ENCODE measurements at regions not wholly inside any gene's neighbourhood (a gene's known extent, or its start where the extent isn't known, plus 50 kb on each side); places are given as distances from the start of the nearest gene placed in this dataset.
A peak's percentile ranks its signal among the peaks of the same experiment; 100 is the strongest.

- DNase-seq: no peak
These were observed 206.8 kb upstream of the ARHGAP24 start for GRCh38 chr4:85268188-85268587.

GRCh38 chr4:85268961-85269360 is 206.0 kb upstream of the ARHGAP24 start:
- DNase-seq: no peak

- DNase-seq: no peak
These were observed 200.0 kb upstream of the ARHGAP24 start for GRCh38 chr4:85274955-85275354.

GRCh38 chr4:85280963-85281362 is 194.0 kb upstream of the ARHGAP24 start:
- no peak for DNase-seq

- DNase-seq: no peak
These were observed 183.7 kb upstream of the ARHGAP24 start for GRCh38 chr4:85291226-85291625.

GRCh38 chr4:85298037-85298436 is 176.9 kb upstream of the ARHGAP24 start:
- DNase-seq: no peak

GRCh38 chr4:85302193-85302736 is 172.7 kb upstream of the ARHGAP24 start:
- no peak for DNase-seq

GRCh38 chr4:85302756-85303155 is 172.2 kb upstream of the ARHGAP24 start:
- no peak for DNase-seq

GRCh38 chr4:85318415-85318814 is 156.5 kb upstream of the ARHGAP24 start:
- DNase-seq: no peak

GRCh38 chr4:85358831-85359230 is 116.1 kb upstream of the ARHGAP24 start:
- no peak for DNase-seq

GRCh38 chr4:85362550-85362949 is 112.4 kb upstream of the ARHGAP24 start:
- DNase-seq: no peak

GRCh38 chr4:85367815-85368214 is 107.1 kb upstream of the ARHGAP24 start:
- DNase-seq: no peak

- no peak for DNase-seq
These were observed 106.7 kb upstream of the ARHGAP24 start for GRCh38 chr4:85368240-85368639.

- peak in 3 of 4 experiments; percentile 15 to 68 (median 51) for DNase-seq
These were observed 106.0 kb upstream of the ARHGAP24 start for GRCh38 chr4:85368932-85369331.

GRCh38 chr4:85369703-85370380 is 105.1 kb upstream of the ARHGAP24 start:
- DNase-seq: no peak

- peak; percentile 27 to 63 (median 51) for DNase-seq
These were observed 104.4 kb upstream of the ARHGAP24 start for GRCh38 chr4:85370400-85371032.

GRCh38 chr4:85372966-85373365 is 102.0 kb upstream of the ARHGAP24 start:
- DNase-seq: no peak

GRCh38 chr4:85376285-85376684 is 98.7 kb upstream of the ARHGAP24 start:
- DNase-seq: no peak

- DNase-seq: no peak
These were observed 93.0 kb upstream of the ARHGAP24 start for GRCh38 chr4:85381968-85382367.

- no peak for DNase-seq
These were observed 83.9 kb upstream of the ARHGAP24 start for GRCh38 chr4:85391071-85391470.

- DNase-seq: no peak
These were observed 83.2 kb upstream of the ARHGAP24 start for GRCh38 chr4:85391589-85392410.

- DNase-seq: no peak
These were observed 81.7 kb upstream of the ARHGAP24 start for GRCh38 chr4:85393201-85393600.

- DNase-seq: no peak
These were observed 76.7 kb upstream of the ARHGAP24 start for GRCh38 chr4:85398276-85398675.

Data from suppressor macrophage (primary cell).